ENCODE measurements at regions not wholly inside any gene's neighbourhood (a gene's known extent, or its start where the extent isn't known, plus 50 kb on each side); places are given as distances from the start of the nearest gene placed in this dataset.
A peak's percentile ranks its signal among the peaks of the same experiment; 100 is the strongest.

DNA sequence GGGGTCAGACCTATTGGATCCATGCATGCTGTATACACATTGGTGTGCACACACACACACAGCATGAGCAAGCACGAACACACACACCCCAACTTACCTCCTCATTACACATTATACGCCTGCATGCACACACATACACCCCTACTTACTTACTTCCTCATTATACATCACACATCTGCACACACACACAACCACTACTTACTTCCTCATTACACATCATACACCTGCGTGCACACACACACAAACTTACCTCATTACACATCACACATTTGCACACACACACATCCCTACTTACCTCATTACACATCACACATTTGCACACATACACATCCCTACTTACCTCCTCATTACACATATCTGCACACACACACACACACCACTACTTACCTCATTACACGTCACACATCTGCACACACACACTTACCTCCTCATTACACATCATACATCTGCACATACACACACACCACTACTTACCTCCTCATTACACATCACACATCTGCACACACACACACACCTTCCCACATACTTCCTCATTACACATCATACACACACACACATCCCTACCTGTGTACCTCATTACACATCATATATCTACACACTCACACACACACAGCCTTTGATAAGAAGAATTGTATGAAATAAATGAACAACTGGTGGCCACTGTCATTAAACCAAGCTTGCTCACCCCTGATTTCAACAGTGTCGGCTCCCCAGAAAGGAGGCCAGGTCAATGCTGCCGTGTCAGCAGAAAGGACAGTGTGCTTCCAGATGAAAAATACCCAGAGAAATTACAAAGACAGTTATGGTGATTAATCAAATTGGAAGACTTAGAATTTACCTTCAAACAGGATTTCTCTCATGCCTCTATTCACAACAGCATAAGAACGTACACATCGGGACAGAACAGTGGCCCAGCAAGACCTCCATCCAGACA, 117.8 kb downstream of the SETD4 start:
- no peak for FAIRE-seq
- TF ChIP-seq, protein P1, sequence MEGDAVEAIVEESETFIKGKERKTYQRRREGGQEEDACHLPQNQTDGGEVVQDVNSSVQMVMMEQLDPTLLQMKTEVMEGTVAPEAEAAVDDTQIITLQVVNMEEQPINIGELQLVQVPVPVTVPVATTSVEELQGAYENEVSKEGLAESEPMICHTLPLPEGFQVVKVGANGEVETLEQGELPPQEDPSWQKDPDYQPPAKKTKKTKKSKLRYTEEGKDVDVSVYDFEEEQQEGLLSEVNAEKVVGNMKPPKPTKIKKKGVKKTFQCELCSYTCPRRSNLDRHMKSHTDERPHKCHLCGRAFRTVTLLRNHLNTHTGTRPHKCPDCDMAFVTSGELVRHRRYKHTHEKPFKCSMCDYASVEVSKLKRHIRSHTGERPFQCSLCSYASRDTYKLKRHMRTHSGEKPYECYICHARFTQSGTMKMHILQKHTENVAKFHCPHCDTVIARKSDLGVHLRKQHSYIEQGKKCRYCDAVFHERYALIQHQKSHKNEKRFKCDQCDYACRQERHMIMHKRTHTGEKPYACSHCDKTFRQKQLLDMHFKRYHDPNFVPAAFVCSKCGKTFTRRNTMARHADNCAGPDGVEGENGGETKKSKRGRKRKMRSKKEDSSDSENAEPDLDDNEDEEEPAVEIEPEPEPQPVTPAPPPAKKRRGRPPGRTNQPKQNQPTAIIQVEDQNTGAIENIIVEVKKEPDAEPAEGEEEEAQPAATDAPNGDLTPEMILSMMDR (IDR thresholded peaks at IDR 0.05): no peak
- Histone ChIP-seq H3K9me3 (no peaks in the 10 kb centered on the region), H3K27ac (no peak overlapping the region), H3K4me3 (no peak overlapping the region), H3K27me3 (no peaks in the 10 kb centered on the region), H3K4me1 (no peaks in the 10 kb centered on the region), H3K36me3 (no peaks in the 10 kb centered on the region)
- no peak for DNase-seq
- ATAC-seq: no peak
- intact Hi-C loops (cut with DNase I): no loop called here
- 81 to 88% methylated on average over 8 of the region's 8 CpGs for WGBS, 2 donors

DNA sequence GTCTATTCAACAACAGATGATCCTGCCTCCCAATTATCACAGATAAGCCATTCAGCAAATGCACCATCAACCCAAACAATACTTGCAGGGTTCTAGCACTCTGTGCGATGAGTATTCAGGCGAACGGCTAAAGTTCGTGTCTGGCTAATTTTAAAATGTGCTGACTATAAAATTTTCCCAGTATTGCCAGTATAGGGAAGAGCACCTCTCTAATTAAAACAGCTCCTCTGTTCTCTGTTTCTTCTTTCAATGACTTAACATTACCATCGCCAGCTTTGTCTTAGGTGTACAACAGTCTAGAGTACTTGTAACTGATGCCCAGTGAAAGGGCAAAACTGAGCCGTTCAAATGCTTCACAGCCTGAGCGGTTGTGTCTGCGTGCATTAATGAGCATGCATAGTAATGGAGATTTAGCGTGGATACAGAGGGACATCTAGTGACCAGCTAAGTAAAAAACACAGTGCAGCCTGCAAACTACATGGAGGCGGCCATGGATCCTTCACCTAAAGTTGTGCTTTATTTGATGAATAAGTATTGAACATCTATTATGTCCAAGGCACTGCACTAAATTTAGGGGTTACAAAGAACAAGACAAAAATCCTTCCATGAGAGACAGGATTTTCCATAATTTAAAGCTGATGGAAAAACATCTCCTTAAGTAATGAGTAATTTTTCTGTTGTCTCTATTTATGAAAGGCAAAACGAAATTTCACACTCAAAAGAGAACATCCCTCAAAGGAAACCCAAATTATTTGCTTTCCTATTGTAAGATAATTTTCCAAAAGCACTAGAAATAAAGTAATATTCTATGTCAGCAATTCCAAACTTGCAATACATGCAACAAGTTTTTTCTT, 120.0 kb downstream of the SETD4 start:
- intact Hi-C loops (cut with DNase I): no loop called here
- 21 to 26% methylated on average over 11 of the region's 11 CpGs for WGBS, 2 donors
- H3K4me3 ChIP-seq: no peak overlapping the region
- H3K9me3 ChIP-seq: no peaks in the 10 kb centered on the region
- ATAC-seq (peak; percentile 68 to 98 (median 95)), DNase-seq (peak in 3 of 6 donors; percentile 6 to 38 (median 37)), FAIRE-seq (peak; percentile 70)
- H3K27ac ChIP-seq: no peak overlapping the region
- no peaks in the 10 kb centered on the region for H3K4me1 ChIP-seq
- H3K36me3 ChIP-seq: no peaks in the 10 kb centered on the region
- no peaks in the 10 kb centered on the region for H3K27me3 ChIP-seq
- TF ChIP-seq, protein P1 (IDR thresholded peaks at IDR 0.05): peak in 3 of 4 donors; percentile 31 to 39 (median 34)

DNA sequence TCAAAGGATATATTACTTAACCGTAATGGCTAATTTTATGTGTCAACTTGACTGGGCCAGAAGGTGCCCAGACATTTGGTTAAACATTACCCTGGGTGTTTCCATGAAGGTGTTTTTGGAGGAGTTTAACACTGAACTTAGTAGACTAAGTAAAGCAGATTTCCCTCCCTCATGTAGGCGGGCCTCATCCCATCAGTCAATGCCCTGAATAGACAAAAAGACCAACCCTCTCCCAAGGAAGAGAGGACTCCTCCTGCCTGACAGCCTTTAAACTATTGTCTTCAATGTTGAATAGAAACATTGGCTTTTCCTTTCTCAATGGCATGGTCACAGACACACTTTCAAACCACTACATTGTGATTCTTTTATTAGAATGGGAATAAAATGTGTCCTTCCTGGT, 121.9 kb downstream of the SETD4 start:
- no peaks in the 10 kb centered on the region for H3K27me3 ChIP-seq
- ATAC-seq: no peak
- no peaks in the 10 kb centered on the region for H3K36me3 ChIP-seq
- TF ChIP-seq, protein P1 (IDR thresholded peaks at IDR 0.05): no peak
- FAIRE-seq: no peak
- WGBS, 2 donors: 90 to 93% methylated on average over 2 of the region's 2 CpGs
- no peaks in the 10 kb centered on the region for H3K4me1 ChIP-seq
- intact Hi-C loops (cut with DNase I): no loop called here
- H3K27ac ChIP-seq: no peak overlapping the region
- no peaks in the 10 kb centered on the region for H3K9me3 ChIP-seq
- DNase-seq: no peak
- no peak overlapping the region for H3K4me3 ChIP-seq

DNA sequence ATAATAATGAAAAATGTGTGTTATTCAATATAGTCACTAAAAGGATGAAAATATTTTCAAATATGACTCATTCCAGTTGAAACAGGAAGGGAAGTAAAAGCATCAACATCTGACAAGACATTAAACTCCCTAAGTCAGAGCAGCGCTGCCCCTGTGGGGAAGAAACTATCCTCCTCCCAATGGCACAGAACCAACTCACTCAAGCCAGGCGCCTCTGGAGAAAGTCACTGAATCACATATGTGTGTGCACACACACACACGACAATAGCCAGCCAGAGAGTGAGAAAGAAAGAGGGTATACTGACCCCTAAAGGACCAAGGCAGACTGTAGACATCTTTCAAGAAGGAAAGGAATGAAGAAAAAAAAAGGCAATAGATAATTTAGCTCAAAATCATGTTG, 126.9 kb downstream of the SETD4 start:
- Histone ChIP-seq H3K4me3 (no peak overlapping the region), H3K27ac (peak overlapping the region in 2 of 4 donors; percentile 42 to 52)
- peak in 2 of 6 donors; percentile 20 to 29 for DNase-seq

More for the DNA sequence above, 126.9 kb downstream of the SETD4 start:
- WGBS, 2 donors: 72% methylated on average over 3 of the region's 3 CpGs
- no peak for FAIRE-seq
- no peaks in the 10 kb centered on the region for H3K27me3 ChIP-seq
- no peaks in the 10 kb centered on the region for H3K36me3 ChIP-seq
- intact Hi-C loops (cut with DNase I): no loop called here
- no peaks in the 10 kb centered on the region for H3K4me1 ChIP-seq
- no peaks in the 10 kb centered on the region for H3K9me3 ChIP-seq
- TF ChIP-seq, protein P1 (IDR thresholded peaks at IDR 0.05): no peak
- ATAC-seq: peak in 3 of 4 donors; percentile 58 to 82 (median 74)

Measured in pancreas (tissue), 10 donors.